IMR-90 (cell line): ENCODE measurements at regions not wholly inside any gene's neighbourhood (a gene's known extent, or its start where the extent isn't known, plus 50 kb on each side); places are given as distances from the start of the nearest gene placed in this dataset.

ENCODE experiments used
- ATAC-seq: fragments of 200-7000 bp; cut with Tn5 transposase; 2 replicates; pipeline ENCODE4 v1.9.1; 2020; ENCODE audit warnings: low read depth, mild to moderate bottlenecking, moderate library complexity
- BruUV-seq: library from RNA; stranded (reverse); fragments of 400-500 nt; replicated peaks from 2 replicates; lab custom pipeline; 2021; lab: Mats Ljungman, UMichigan
- CTCF ChIA-PET: fragments of 300-600 bp; formaldehyde crosslinking; extraction: SDS; loops from one replicate; lab custom pipeline; 2021; ENCODE audit warnings: antibody characterized with exemption; lab: Yijun Ruan, JAX
- POLR2A ChIA-PET: fragments of 300-600 bp; sonication (Branson Sonifier 250); formaldehyde crosslinking; loops from one replicate; lab custom pipeline; 2022; ENCODE audit warnings: antibody characterized with exemption; ENCODE audit not compliant: unreplicated experiment; lab: Charles Lee
- DNase-seq: peaks from one replicate; pipeline ENCODE4 v3.0.0; 2013
- H2AFZ ChIP-seq: replicated peaks from 2 replicates; pipeline ENCODE3; 2013; ENCODE audit warnings: low read length, mild to moderate bottlenecking; ENCODE audit not compliant: poor library complexity
- H2AK5ac ChIP-seq: 2 replicates; pipeline ENCODE4 v1.6.1; 2013; ENCODE audit warnings: low read depth, low read length, inconsistent platforms
- H2AK9ac ChIP-seq: replicated peaks from 2 replicates; pipeline ENCODE3; 2013; ENCODE audit warnings: mild to moderate bottlenecking, low read depth, low read length, moderate library complexity; ENCODE audit not compliant: poor library complexity
- H2BK120ac ChIP-seq: 2 replicates; pipeline ENCODE4 v1.6.1; 2013; ENCODE audit warnings: low read depth, low read length, inconsistent platforms
- H2BK15ac ChIP-seq: 3 replicates; pipeline ENCODE4 v1.6.1; 2013; ENCODE audit warnings: low read depth, low read length, inconsistent platforms
- H2BK20ac ChIP-seq: 2 replicates; pipeline ENCODE4 v1.6.1; 2013; ENCODE audit warnings: low read depth, mild to moderate bottlenecking, inconsistent platforms, low read length, moderate library complexity
- H2BK5ac ChIP-seq: 2 replicates; pipeline ENCODE4 v1.6.1; 2013; ENCODE audit warnings: mild to moderate bottlenecking, low read depth, low read length, inconsistent platforms; ENCODE audit not compliant: poor library complexity, severe bottlenecking
- H3K14ac ChIP-seq: replicated peaks from 2 replicates; pipeline ENCODE4 v1.6.1; 2013; ENCODE audit warnings: low read depth, low read length, inconsistent platforms
- H3K18ac ChIP-seq: 2 replicates; pipeline ENCODE4 v1.6.1; 2013; ENCODE audit warnings: low read depth, low read length, control low read depth
- H3K23ac ChIP-seq: 2 replicates; pipeline ENCODE4 v1.6.1; 2013; ENCODE audit warnings: low read depth, low read length, inconsistent platforms
- H3K27ac ChIP-seq: 2 replicates; pipeline ENCODE4 v1.5.1; 2013; ENCODE audit warnings: mild to moderate bottlenecking, control low read depth, low read length; ENCODE audit not compliant: insufficient read depth
- H3K27me3 ChIP-seq: 2 replicates; pipeline ENCODE4 v1.6.1; 2013; ENCODE audit warnings: low read length; ENCODE audit not compliant: control insufficient read depth, insufficient read depth
- H3K36me3 ChIP-seq: 2 replicates; pipeline ENCODE4 v1.6.1; 2013; ENCODE audit warnings: low read length, mixed read lengths; ENCODE audit not compliant: control insufficient read depth, insufficient read depth
- H3K4ac ChIP-seq: 2 replicates; pipeline ENCODE4 v1.6.1; 2013; ENCODE audit warnings: low read depth, low read length, inconsistent platforms
- H3K4me1 ChIP-seq: 2 replicates; pipeline ENCODE4 v1.6.1; 2013; ENCODE audit warnings: low read length, mixed read lengths; ENCODE audit not compliant: control insufficient read depth, insufficient read depth
- H3K4me2 ChIP-seq: 2 replicates; pipeline ENCODE4 v1.6.1; 2013; ENCODE audit warnings: low read depth, mild to moderate bottlenecking, control low read depth, low read length, moderate library complexity
- H3K4me3 ChIP-seq: 2 replicates; pipeline ENCODE4 v1.5.1; 2013; ENCODE audit warnings: low read depth, mild to moderate bottlenecking, control low read depth, low read length, moderate library complexity; ENCODE audit not compliant: insufficient read depth
- H3K56ac ChIP-seq: 2 replicates; pipeline ENCODE4 v1.6.1; 2013; ENCODE audit warnings: low read length, inconsistent platforms; ENCODE audit not compliant: insufficient read depth; ENCODE audit errors: extremely low read depth
- H3K79me1 ChIP-seq, 2 experiments: 2 replicates each; pipeline ENCODE4 v1.6.1; 2013; ENCODE audit warnings: low read length in 2 of 2, inconsistent platforms in 1 of 2, low read depth in 1 of 2
- H3K9ac ChIP-seq: 2 replicates; pipeline ENCODE4 v1.6.1; 2013; ENCODE audit warnings: low read depth, low read length, control low read depth
- H3K9me1 ChIP-seq: 2 replicates; pipeline ENCODE4 v1.6.1; 2013; ENCODE audit warnings: low read length, inconsistent platforms; ENCODE audit not compliant: insufficient read depth
- H3K9me3 ChIP-seq: 2 replicates; pipeline ENCODE4 v1.6.1; 2013; ENCODE audit warnings: low read length; ENCODE audit not compliant: control insufficient read depth, insufficient read depth
- H4K20me1 ChIP-seq: 2 replicates; pipeline ENCODE4 v1.6.1; 2013; ENCODE audit warnings: low read length, inconsistent platforms; ENCODE audit not compliant: insufficient read depth
- H4K5ac ChIP-seq: 2 replicates; pipeline ENCODE4 v1.6.1; 2013; ENCODE audit warnings: mild to moderate bottlenecking, low read depth, low read length, control low read depth
- H4K8ac ChIP-seq, 2 experiments: 2 replicates each; pipeline ENCODE4 v1.6.1; 2013; ENCODE audit warnings: low read depth in 2 of 2, low read length in 2 of 2, control low read depth in 1 of 2, inconsistent platforms in 1 of 2
- H4K91ac ChIP-seq: 2 replicates; pipeline ENCODE4 v1.6.1; 2013; ENCODE audit warnings: low read depth, low read length, inconsistent platforms; ENCODE audit not compliant: insufficient read depth
- BHLHE40 ChIP-seq: fragments of 150-350 bp; IDR thresholded peaks from 2 replicates; pipeline ENCODE4 v1.6.1; 2016; ENCODE audit warnings: mild to moderate bottlenecking, low read depth, low read length
- CEBPB ChIP-seq: IDR thresholded peaks from 2 replicates; pipeline ENCODE4 v1.6.1; 2012; ENCODE audit warnings: low read depth, low read length, improper control_type of control experiment
- CHD1 ChIP-seq: IDR thresholded peaks from 2 replicates; pipeline ENCODE4 v1.6.1; 2012; ENCODE audit warnings: low read depth, low read length, improper control_type of control experiment
- FOS ChIP-seq: fragments of 150-350 bp; IDR thresholded peaks from 2 replicates; pipeline ENCODE4 v1.6.1; 2016; ENCODE audit warnings: low read depth, low read length
- MAFK ChIP-seq: IDR thresholded peaks from 2 replicates; pipeline ENCODE4 v1.6.1; 2012; ENCODE audit warnings: low read depth, low read length, improper control_type of control experiment
- MAZ ChIP-seq: IDR thresholded peaks from 2 replicates; pipeline ENCODE4 v1.6.1; 2012; ENCODE audit warnings: low read depth, mild to moderate bottlenecking, low read length, improper control_type of control experiment, moderate library complexity, borderline replicate concordance
- MXI1 ChIP-seq: IDR thresholded peaks from 2 replicates; pipeline ENCODE4 v1.6.1; 2012; ENCODE audit warnings: low read depth, mild to moderate bottlenecking, low read length, moderate library complexity, borderline replicate concordance
- NFE2L2 ChIP-seq: fragments of 150-350 bp; IDR thresholded peaks from 2 replicates; pipeline ENCODE4 v1.6.1; 2016; ENCODE audit warnings: low read depth, mild to moderate bottlenecking, low read length
- POLR2A ChIP-seq: IDR thresholded peaks from 2 replicates; pipeline ENCODE4 v1.6.1; 2012; ENCODE audit warnings: mild to moderate bottlenecking, low read depth, low read length
- RAD21 ChIP-seq: IDR thresholded peaks from 2 replicates; pipeline ENCODE4 v1.6.1; 2012; ENCODE audit warnings: low read length, improper control_type of control experiment
- RCOR1 ChIP-seq: IDR thresholded peaks from 2 replicates; pipeline ENCODE4 v1.6.1; 2012; ENCODE audit warnings: mild to moderate bottlenecking, low read length, improper control_type of control experiment; ENCODE audit not compliant: insufficient replicate concordance
- RFX5 ChIP-seq: IDR thresholded peaks from 2 replicates; pipeline ENCODE4 v1.8.0; 2012; ENCODE audit warnings: low read depth, mild to moderate bottlenecking, low read length, moderate library complexity
- SMC3 ChIP-seq: fragments of 150-350 bp; IDR thresholded peaks from 2 replicates; pipeline ENCODE4 v1.6.1; 2016; ENCODE audit warnings: low read depth, mild to moderate bottlenecking, antibody characterized with exemption, low read length, moderate library complexity
- WGBS, 2 experiments: methylation state at CpG; one replicate each; pipeline versions ENCODE4 v1.1.5 to v1.1.7; 2013; ENCODE audit warnings: missing lambda C conversion rate in 2 of 2; ENCODE audit not compliant: insufficient read length in 1 of 2; ENCODE audit errors: extremely low coverage in 2 of 2; 5-methylcytosine and 5-hydroxymethylcytosine counted together
- dilution Hi-C: fragments of 300-500 bp; cut with HindIII; formaldehyde crosslinking; loops from one replicate; pipeline ENCODE4 v1.14.3; 2018; ENCODE audit warnings: low sequenced_read_pairs; ENCODE audit not compliant: unreplicated experiment
- in situ Hi-C: fragments of 300-500 bp; cut with MboI; formaldehyde crosslinking; loops from 3 replicates; pipeline ENCODE4 v1.14.3; 2019; ENCODE audit warnings: low sequenced_read_pairs, inconsistent platforms, mixed read lengths
- intact Hi-C: fragments of 100-400 bp; cut with micrococcal nuclease; formaldehyde crosslinking; loops from 2 replicates; pipeline ENCODE4 v1.10.0; 2022
- TF ChIP-seq, protein P1 (sequence below): conservative IDR thresholded peaks from 2 replicates; pipeline ENCODE4 v1.5.1; 2012; ENCODE audit warnings: mild to moderate bottlenecking, low read depth, low read length, improper control_type of control experiment
- TF ChIP-seq, protein P2 (sequence below): fragments of 150-350 bp; IDR thresholded peaks from 2 replicates; pipeline ENCODE4 v1.6.1; 2017; ENCODE audit warnings: mild to moderate bottlenecking, antibody characterized with exemption, low read length, low read depth
- TF ChIP-seq, protein P3 (sequence below): fragments of 150-350 bp; IDR thresholded peaks from 2 replicates; pipeline ENCODE4 v1.6.1; 2016; ENCODE audit warnings: low read depth, mild to moderate bottlenecking, low read length, moderate library complexity, borderline replicate concordance

DNA sequence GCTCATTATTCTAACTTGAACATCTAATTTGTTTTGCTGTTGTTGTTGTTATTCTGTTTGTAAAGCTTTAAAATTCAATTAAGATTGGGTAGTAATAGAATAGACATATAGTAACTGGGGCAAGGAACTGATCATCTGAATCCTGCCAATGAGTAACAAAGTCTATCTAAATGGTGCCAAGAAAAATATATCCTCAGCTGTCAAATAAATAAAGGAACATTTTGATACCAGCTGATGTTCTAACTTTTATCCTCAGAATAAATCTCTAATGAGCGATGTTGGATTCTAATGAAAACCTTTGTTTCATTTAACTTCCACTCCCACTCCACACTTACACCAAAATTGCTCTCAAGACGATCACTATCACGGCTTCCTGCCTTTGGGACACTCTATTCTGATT is 210.9 kb downstream of the TINAG start:
- Histone ChIP-seq H3K18ac (no peak overlapping the region), H3K4me1 (no peaks in the 10 kb centered on the region), H2BK5ac (no peak overlapping the region), H4K91ac (no peak overlapping the region), H2BK120ac (no peak overlapping the region), H2BK15ac (no peak overlapping the region; the same call in 2 of the 3 replicates), H2AK5ac (no peak overlapping the region), H3K9me3 (no peaks in the 10 kb centered on the region), H3K9ac (no peak overlapping the region), H3K36me3 (no peaks in the 10 kb centered on the region), H3K4me3 (no peak overlapping the region), H2BK20ac (no peak overlapping the region), H2AK9ac (no peak overlapping the region), H3K14ac (no peak overlapping the region), H3K27me3 (no peaks in the 10 kb centered on the region), H3K79me1 (no peaks in the 10 kb centered on the region), H4K5ac (no peak overlapping the region), H3K4ac (no peak overlapping the region), H4K20me1 (no peaks in the 10 kb centered on the region), H3K56ac (no peak overlapping the region), H3K9me1 (no peaks in the 10 kb centered on the region), H3K4me2 (no peak overlapping the region), H2AFZ (no peak overlapping the region), H4K8ac (no peak overlapping the region), H3K23ac (no peak overlapping the region), H3K27ac (no peak overlapping the region)
- WGBS, 2 experiments, result no CpG with 5 or more reads among the region's 3 CpGs
- DNase-seq, result no peak
- TF ChIP-seq BHLHE40 (no peak), MAZ (no peak), MAFK (no peak), POLR2A (no peak), CHD1 (no peak), NFE2L2 (no peak), MXI1 (no peak), RCOR1 (no peak), RFX5 (no peak), RAD21 (no peak), CEBPB (no peak), SMC3 (no peak), FOS (no peak)
- TF ChIP-seq, protein P1, sequence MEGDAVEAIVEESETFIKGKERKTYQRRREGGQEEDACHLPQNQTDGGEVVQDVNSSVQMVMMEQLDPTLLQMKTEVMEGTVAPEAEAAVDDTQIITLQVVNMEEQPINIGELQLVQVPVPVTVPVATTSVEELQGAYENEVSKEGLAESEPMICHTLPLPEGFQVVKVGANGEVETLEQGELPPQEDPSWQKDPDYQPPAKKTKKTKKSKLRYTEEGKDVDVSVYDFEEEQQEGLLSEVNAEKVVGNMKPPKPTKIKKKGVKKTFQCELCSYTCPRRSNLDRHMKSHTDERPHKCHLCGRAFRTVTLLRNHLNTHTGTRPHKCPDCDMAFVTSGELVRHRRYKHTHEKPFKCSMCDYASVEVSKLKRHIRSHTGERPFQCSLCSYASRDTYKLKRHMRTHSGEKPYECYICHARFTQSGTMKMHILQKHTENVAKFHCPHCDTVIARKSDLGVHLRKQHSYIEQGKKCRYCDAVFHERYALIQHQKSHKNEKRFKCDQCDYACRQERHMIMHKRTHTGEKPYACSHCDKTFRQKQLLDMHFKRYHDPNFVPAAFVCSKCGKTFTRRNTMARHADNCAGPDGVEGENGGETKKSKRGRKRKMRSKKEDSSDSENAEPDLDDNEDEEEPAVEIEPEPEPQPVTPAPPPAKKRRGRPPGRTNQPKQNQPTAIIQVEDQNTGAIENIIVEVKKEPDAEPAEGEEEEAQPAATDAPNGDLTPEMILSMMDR, result no peak
- TF ChIP-seq, protein P2, sequence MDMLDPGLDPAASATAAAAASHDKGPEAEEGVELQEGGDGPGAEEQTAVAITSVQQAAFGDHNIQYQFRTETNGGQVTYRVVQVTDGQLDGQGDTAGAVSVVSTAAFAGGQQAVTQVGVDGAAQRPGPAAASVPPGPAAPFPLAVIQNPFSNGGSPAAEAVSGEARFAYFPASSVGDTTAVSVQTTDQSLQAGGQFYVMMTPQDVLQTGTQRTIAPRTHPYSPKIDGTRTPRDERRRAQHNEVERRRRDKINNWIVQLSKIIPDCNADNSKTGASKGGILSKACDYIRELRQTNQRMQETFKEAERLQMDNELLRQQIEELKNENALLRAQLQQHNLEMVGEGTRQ, result no peak
- TF ChIP-seq, protein P3, sequence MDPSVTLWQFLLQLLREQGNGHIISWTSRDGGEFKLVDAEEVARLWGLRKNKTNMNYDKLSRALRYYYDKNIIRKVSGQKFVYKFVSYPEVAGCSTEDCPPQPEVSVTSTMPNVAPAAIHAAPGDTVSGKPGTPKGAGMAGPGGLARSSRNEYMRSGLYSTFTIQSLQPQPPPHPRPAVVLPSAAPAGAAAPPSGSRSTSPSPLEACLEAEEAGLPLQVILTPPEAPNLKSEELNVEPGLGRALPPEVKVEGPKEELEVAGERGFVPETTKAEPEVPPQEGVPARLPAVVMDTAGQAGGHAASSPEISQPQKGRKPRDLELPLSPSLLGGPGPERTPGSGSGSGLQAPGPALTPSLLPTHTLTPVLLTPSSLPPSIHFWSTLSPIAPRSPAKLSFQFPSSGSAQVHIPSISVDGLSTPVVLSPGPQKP, result no peak
- dilution Hi-C loops, result no loop called here
- ATAC-seq, result no peak
- in situ Hi-C loops, result no loop called here
- ChIA-PET POLR2A (no interaction called here), CTCF (no interaction called here)
- intact Hi-C loops, result no loop called here
- no TSS peak for BruUV-seq
